Choroid plexus epithelial cell (primary cell): ENCODE measurements at regions not wholly inside any gene's neighbourhood (a gene's known extent, or its start where the extent isn't known, plus 50 kb on each side); places are given as distances from the start of the nearest gene placed in this dataset.

ENCODE experiments used
- DNase-seq: peaks from one replicate; pipeline ENCODE4 v3.0.0-alpha.2; 2010; ENCODE audit warnings: low read depth
- H3K4me3 ChIP-seq: 2 replicates; pipeline ENCODE4 v1.5.1; 2011; ENCODE audit warnings: low read depth, mild to moderate bottlenecking, control low read depth, low read length, moderate library complexity
- CTCF ChIP-seq: conservative IDR thresholded peaks from 2 replicates; pipeline ENCODE4 v1.5.1; 2011; ENCODE audit warnings: low read depth, mild to moderate bottlenecking, control low read depth, inconsistent platforms, low read length, moderate library complexity

- DNase-seq = peak; percentile 14
- peak; percentile 54 for TF ChIP-seq CTCF
Measured at GRCh38 chr9:108756746-108757490, 98.9 kb downstream of the ACTL7B start.

GRCh38 chr9:108755979-108756378 is 99.8 kb downstream of the ACTL7B start:
- TF ChIP-seq CTCF = no peak

More at GRCh38 chr9:108756746-108757490, 98.9 kb downstream of the ACTL7B start:
- H3K4me3 ChIP-seq = no peak overlapping the region

GRCh38 chr9:108751369-108751768 is 104.4 kb downstream of the ACTL7B start:
- DNase-seq = no peak
- no peak overlapping the region for H3K4me3 ChIP-seq
- no peak for TF ChIP-seq CTCF

More at GRCh38 chr9:108755979-108756378, 99.8 kb downstream of the ACTL7B start:
- no peak for DNase-seq
- H3K4me3 ChIP-seq = no peak overlapping the region

GRCh38 chr9:108750661-108751215 is 105.0 kb downstream of the ACTL7B start:
- DNase-seq = no peak
- TF ChIP-seq CTCF = no peak

GRCh38 chr9:108748776-108749175 is 107.0 kb downstream of the ACTL7B start:
- TF ChIP-seq CTCF = no peak
- no peak for DNase-seq
- H3K4me3 ChIP-seq = no peak overlapping the region

More at GRCh38 chr9:108750661-108751215, 105.0 kb downstream of the ACTL7B start:
- H3K4me3 ChIP-seq = no peak overlapping the region

GRCh38 chr9:108746864-108747263 is 108.9 kb downstream of the ACTL7B start:
- peak; percentile 8 for DNase-seq
- no peak for TF ChIP-seq CTCF
- H3K4me3 ChIP-seq = no peak overlapping the region

- no peak for TF ChIP-seq CTCF
- DNase-seq = no peak
Measured at GRCh38 chr9:108746001-108746400, 109.8 kb downstream of the ACTL7B start.

More at GRCh38 chr9:108746001-108746400, 109.8 kb downstream of the ACTL7B start:
- no peak overlapping the region for H3K4me3 ChIP-seq
